Activated CD4-positive, alpha-beta T cell treated with anti-CD3 and anti-CD28 coated beads for 36 hours (primary cell): ENCODE measurements at regions not wholly inside any gene's neighbourhood (a gene's known extent, or its start where the extent isn't known, plus 50 kb on each side); places are given as distances from the start of the nearest gene placed in this dataset.

Experiments
- ATAC-seq: fragments of 200-7000 bp; cut with Tn5 transposase; one replicate; pipeline ENCODE4 v1.10.0; 2021; ENCODE audit warnings: mild to moderate bottlenecking, moderate library complexity
- CTCF ChIA-PET: fragments of 350-600 bp; sonication (Branson Sonifier 250); formaldehyde crosslinking; loops from one replicate; lab custom pipeline; 2021; ENCODE audit warnings: antibody characterized with exemption; lab: Charles Lee
- POLR2A ChIA-PET: fragments of 350-600 bp; sonication (Branson Sonifier 250); formaldehyde crosslinking; loops from one replicate; lab custom pipeline; 2021; ENCODE audit warnings: antibody characterized with exemption, inconsistent platforms; lab: Charles Lee
- DNase-seq: peaks from one replicate; pipeline ENCODE4 v3.0.0-alpha.2; 2020
- H3K27ac Mint-ChIP-seq: one replicate; pipeline ENCODE4 v1.8.0; 2021; ENCODE audit warnings: mixed read lengths
- H3K27me3 Mint-ChIP-seq: one replicate; pipeline ENCODE4 v1.8.0; 2021; ENCODE audit warnings: mixed read lengths
- H3K36me3 Mint-ChIP-seq: one replicate; pipeline ENCODE4 v1.8.0; 2021; ENCODE audit warnings: low read depth, mixed read lengths
- H3K4me1 Mint-ChIP-seq: one replicate; pipeline ENCODE4 v1.8.0; 2021; ENCODE audit warnings: mixed read lengths
- H3K4me3 Mint-ChIP-seq: one replicate; pipeline ENCODE4 v1.8.0; 2021; ENCODE audit warnings: mild to moderate bottlenecking, moderate library complexity, mixed read lengths
- H3K9me3 Mint-ChIP-seq: one replicate; pipeline ENCODE4 v1.8.0; 2021; ENCODE audit warnings: low read depth, mixed read lengths
- intact Hi-C, 2 experiments: fragments of 100-400 bp; cut with DNase I in 1 of 2; cut with micrococcal nuclease in 1 of 2; formaldehyde crosslinking; loops; one replicate each; pipeline versions ENCODE4 v1.14.2 to v1.15.1; 2022 to 2024; cut with DNase I, micrococcal nuclease

GRCh38 chr15:31487811-31488436 lies 161.3 kb downstream of the KLF13 start:
- peak; percentile 31 for ATAC-seq
- peak; percentile 65 for DNase-seq

GRCh38 chr15:31488437-31489204 lies 162.0 kb downstream of the KLF13 start:
- ATAC-seq (peak; percentile 42), DNase-seq (peak; percentile 59)
- Mint-ChIP-seq H3K36me3 (peaks cover 20% of the 10 kb centered on the region), H3K9me3 (peaks cover 18% of the 10 kb centered on the region), H3K4me3 (peak overlapping the region; percentile 21), H3K4me1 (peaks cover 55% of the 10 kb centered on the region), H3K27me3 (peaks cover 3% of the 10 kb centered on the region), H3K27ac (peak overlapping the region; percentile 79)
- ChIA-PET POLR2A (interaction anchor here (0.9 to 1.0 kb wide), 2 partner anchors 51 to 131 kb away, joined by 3 read pairs; no protein-coding TSS in a partner anchor), CTCF (interaction anchor here (0.6 to 6.5 kb wide), 48 partner anchors 8 to 418 kb away, joined by 3 to 137 read pairs (median 5); no protein-coding TSS in a partner anchor)
- intact Hi-C loops: loop anchor here (1.0 to 10.0 kb wide), 14 partner anchors 29 to 864 kb away; partner anchors contain the start of genes ARHGAP11B (in 1 of the 2), FAN1 (in 1 of the 2), KLF13 (in 1 of the 2) and MTMR10 (in 1 of the 2)

More at GRCh38 chr15:31487811-31488436, 161.3 kb downstream of the KLF13 start:
- Mint-ChIP-seq H3K4me3 (peak overlapping the region; percentile 21), H3K27me3 (peaks cover 3% of the 10 kb centered on the region), H3K9me3 (peaks cover 12% of the 10 kb centered on the region), H3K4me1 (peaks cover 56% of the 10 kb centered on the region), H3K27ac (peak overlapping the region; percentile 79), H3K36me3 (peaks cover 22% of the 10 kb centered on the region)
- intact Hi-C loops: loop anchor here (1.0 to 10.0 kb wide), 14 partner anchors 29 to 863 kb away; partner anchors contain the start of genes ARHGAP11B (in 1 of the 2), FAN1 (in 1 of the 2), KLF13 (in 1 of the 2) and MTMR10 (in 1 of the 2)
- CTCF ChIA-PET: interaction anchor here (0.6 to 6.5 kb wide), 43 partner anchors 8 to 417 kb away, joined by 3 to 137 read pairs (median 6); no protein-coding TSS in a partner anchor
- POLR2A ChIA-PET: interaction anchor here (1.0 to 1.4 kb wide), 2 partner anchors 50 to 53 kb away, joined by 3 to 4 read pairs; no protein-coding TSS in a partner anchor

- peaks cover 53% of the 10 kb centered on the region for H3K4me1 Mint-ChIP-seq
- DNase-seq (no peak), ATAC-seq (no peak)
- H3K27ac Mint-ChIP-seq: no peak overlapping the region
- H3K9me3 Mint-ChIP-seq: peaks cover 21% of the 10 kb centered on the region
- intact Hi-C loops: loop anchor here (2.0 to 10.0 kb wide), 9 partner anchors 94 to 864 kb away; partner anchors contain the start of genes ARHGAP11B (in 1 of the 2), FAN1 (in 1 of the 2), KLF13 (in 1 of the 2) and MTMR10 (in 1 of the 2)
- H3K4me3 Mint-ChIP-seq: no peak overlapping the region
- H3K27me3 Mint-ChIP-seq: peaks cover 3% of the 10 kb centered on the region
- H3K36me3 Mint-ChIP-seq: peaks cover 18% of the 10 kb centered on the region
- ChIA-PET CTCF (interaction anchor here (0.7 to 6.5 kb wide), 38 partner anchors 9 to 663 kb away, joined by 3 to 137 read pairs (median 6); no protein-coding TSS in a partner anchor), POLR2A (interaction anchor here (0.9 to 1.0 kb wide), 2 partner anchors 51 to 132 kb away, joined by 3 read pairs; no protein-coding TSS in a partner anchor)
These were observed 162.6 kb downstream of the KLF13 start for GRCh38 chr15:31489281-31489680.

- ChIA-PET POLR2A (no interaction called here), CTCF (interaction anchor here (0.6 to 6.5 kb wide), 42 partner anchors 8 to 664 kb away, joined by 3 to 137 read pairs (median 5); no protein-coding TSS in a partner anchor)
- intact Hi-C loops: loop anchor here (2.0 to 10.0 kb wide), 10 partner anchors 95 to 865 kb away; partner anchors contain the start of genes ARHGAP11B (in 1 of the 2), FAN1 (in 1 of the 2), KLF13 (in 1 of the 2) and MTMR10 (in 1 of the 2)
- H3K36me3 Mint-ChIP-seq: peaks cover 11% of the 10 kb centered on the region
- DNase-seq (peak; percentile 59), ATAC-seq (no peak)
- H3K27ac Mint-ChIP-seq: no peak overlapping the region
- peaks cover 45% of the 10 kb centered on the region for H3K4me1 Mint-ChIP-seq
- H3K9me3 Mint-ChIP-seq: peaks cover 21% of the 10 kb centered on the region
- H3K4me3 Mint-ChIP-seq: no peak overlapping the region
- H3K27me3 Mint-ChIP-seq: no peaks in the 10 kb centered on the region
These were observed 163.4 kb downstream of the KLF13 start for GRCh38 chr15:31489801-31490646.

GRCh38 chr15:31494786-31495185 lies 168.2 kb downstream of the KLF13 start:
- no peak for ATAC-seq
- H3K27me3 Mint-ChIP-seq: no peaks in the 10 kb centered on the region
- peaks cover 21% of the 10 kb centered on the region for H3K9me3 Mint-ChIP-seq
- H3K27ac Mint-ChIP-seq: no peak overlapping the region
- CTCF ChIA-PET: interaction anchor here (0.7 to 1.0 kb wide), 4 partner anchors 18 to 366 kb away, joined by 3 to 4 read pairs (median 4); no protein-coding TSS in a partner anchor
- DNase-seq: no peak
- H3K4me3 Mint-ChIP-seq: no peak overlapping the region
- peaks cover 10% of the 10 kb centered on the region for H3K36me3 Mint-ChIP-seq
- intact Hi-C loops: loop anchor here in 1 of 2 experiments (10.0 kb wide), 1 partner anchor 360 kb away; no protein-coding TSS in a partner anchor
- H3K4me1 Mint-ChIP-seq: peaks cover 12% of the 10 kb centered on the region
- POLR2A ChIA-PET: no interaction called here

GRCh38 chr15:31495281-31495680 lies 168.6 kb downstream of the KLF13 start:
- Mint-ChIP-seq H3K36me3 (peaks cover 10% of the 10 kb centered on the region), H3K27ac (no peak overlapping the region), H3K27me3 (no peaks in the 10 kb centered on the region), H3K4me3 (no peak overlapping the region), H3K9me3 (peaks cover 21% of the 10 kb centered on the region), H3K4me1 (peaks cover 7% of the 10 kb centered on the region)
- ChIA-PET CTCF (interaction anchor here (0.5 to 1.0 kb wide), 5 partner anchors 15 to 366 kb away, joined by 3 to 4 read pairs (median 3); no protein-coding TSS in a partner anchor), POLR2A (no interaction called here)
- ATAC-seq: no peak
- no peak for DNase-seq
- intact Hi-C loops: loop anchor here in 1 of 2 experiments (10.0 kb wide), 1 partner anchor 360 kb away; no protein-coding TSS in a partner anchor

GRCh38 chr15:31497838-31498237 lies 171.2 kb downstream of the KLF13 start:
- CTCF ChIA-PET: interaction anchor here (1.0 kb wide), 1 partner anchor 8 kb away, joined by 6 read pairs; no protein-coding TSS in a partner anchor
- intact Hi-C loops: loop anchor here in 1 of 2 experiments (10.0 kb wide), 1 partner anchor 363 kb away; no protein-coding TSS in a partner anchor

GRCh38 chr15:31498329-31498728 lies 171.7 kb downstream of the KLF13 start:
- CTCF ChIA-PET: interaction anchor here (1.0 kb wide), 1 partner anchor 8 kb away, joined by 6 read pairs; no protein-coding TSS in a partner anchor
- no peak overlapping the region for H3K4me3 Mint-ChIP-seq
- H3K36me3 Mint-ChIP-seq: no peaks in the 10 kb centered on the region
- no peak for ATAC-seq
- POLR2A ChIA-PET: no interaction called here
- intact Hi-C loops: loop anchor here in 1 of 2 experiments (10.0 kb wide), 1 partner anchor 364 kb away; no protein-coding TSS in a partner anchor
- H3K27ac Mint-ChIP-seq: no peak overlapping the region
- H3K27me3 Mint-ChIP-seq: no peaks in the 10 kb centered on the region
- no peaks in the 10 kb centered on the region for H3K4me1 Mint-ChIP-seq
- no peak for DNase-seq
- H3K9me3 Mint-ChIP-seq: peaks cover 7% of the 10 kb centered on the region

More at GRCh38 chr15:31497838-31498237, 171.2 kb downstream of the KLF13 start:
- Mint-ChIP-seq H3K9me3 (peaks cover 9% of the 10 kb centered on the region), H3K27me3 (no peaks in the 10 kb centered on the region), H3K36me3 (no peaks in the 10 kb centered on the region), H3K27ac (no peak overlapping the region), H3K4me3 (no peak overlapping the region), H3K4me1 (no peaks in the 10 kb centered on the region)
- DNase-seq (no peak), ATAC-seq (no peak)
- POLR2A ChIA-PET: no interaction called here

- no peak for ATAC-seq
- Mint-ChIP-seq H3K4me3 (no peak overlapping the region), H3K27me3 (no peaks in the 10 kb centered on the region), H3K4me1 (no peaks in the 10 kb centered on the region), H3K9me3 (peaks cover 2% of the 10 kb centered on the region), H3K27ac (no peak overlapping the region), H3K36me3 (no peaks in the 10 kb centered on the region)
- DNase-seq: no peak
- POLR2A ChIA-PET: no interaction called here
- CTCF ChIA-PET: interaction anchor here (1.0 kb wide), 1 partner anchor 9 kb away, joined by 6 read pairs; no protein-coding TSS in a partner anchor
- intact Hi-C loops: loop anchor here in 1 of 2 experiments (10.0 kb wide), 1 partner anchor 364 kb away; no protein-coding TSS in a partner anchor
These were observed 172.1 kb downstream of the KLF13 start for GRCh38 chr15:31498756-31499155.
